Adrenal gland (tissue), 5 donors: ENCODE measurements at regions not wholly inside any gene's neighbourhood (a gene's known extent, or its start where the extent isn't known, plus 50 kb on each side); places are given as distances from the start of the nearest gene placed in this dataset.

Experiments used
- CTCF ChIP-seq, 6 experiments: fragments of 450-650 bp in 4 of 6; fragments of 200-600 bp in 2 of 6; sonication (generic) in 1 of 6; IDR thresholded peaks; 1 replicate in 5 of 6; 2 replicates in 1 of 6; pipeline versions ENCODE4 v1.5.1 to v1.8.0; 2016 to 2021; ENCODE audit warnings: antibody characterized with exemption in 6 of 6, mild to moderate bottlenecking in 2 of 6, moderate library complexity in 1 of 6
- POLR2A ChIP-seq, 2 donors: fragments of 450-650 bp; IDR thresholded peaks; one replicate each; pipeline ENCODE4 v1.6.1; 2017; ENCODE audit warnings: antibody characterized with exemption in 2 of 2, mild to moderate bottlenecking in 2 of 2, moderate library complexity in 1 of 2
- donor health status: DM: no; HTN: no; CAD: no.

- TF ChIP-seq CTCF (IDR thresholded peaks at IDR 0.05) (no peak), POLR2A (IDR thresholded peaks at IDR 0.05) (no peak)
Observed at GRCh38 chr11:2071748-2072385, 67.3 kb downstream of the IGF2 start.
